ENCODE measurements at regions not wholly inside any gene's neighbourhood (a gene's known extent, or its start where the extent isn't known, plus 50 kb on each side); places are given as distances from the start of the nearest gene placed in this dataset.

GRCh38 chr10:16316733-16317390 is 119.9 kb upstream of the PTER start:
- Mint-ChIP-seq H3K27me3 (ENCODE audit: unreplicated experiment) (no peaks in the 10 kb centered on the region), H3K36me3 (ENCODE audit: unreplicated experiment) (no peaks in the 10 kb centered on the region), H3K27ac (ENCODE audit: unreplicated experiment) (no peak overlapping the region), H3K9me3 (ENCODE audit: unreplicated experiment) (no peaks in the 10 kb centered on the region), H3K4me1 (ENCODE audit: unreplicated experiment) (no peaks in the 10 kb centered on the region), H3K4me3 (ENCODE audit: unreplicated experiment) (no peak overlapping the region)
- TF ChIP-seq CTCF (IDR thresholded peaks at IDR 0.05): no peak
- no peak for DNase-seq (ENCODE audit: extremely low spot score, unreplicated experiment)

GRCh38 chr10:16341637-16342036 is 95.2 kb upstream of the PTER start:
- H3K27ac Mint-ChIP-seq (ENCODE audit: unreplicated experiment): no peak overlapping the region
- no peaks in the 10 kb centered on the region for H3K4me1 Mint-ChIP-seq (ENCODE audit: unreplicated experiment)
- no peaks in the 10 kb centered on the region for H3K36me3 Mint-ChIP-seq (ENCODE audit: unreplicated experiment)
- H3K9me3 Mint-ChIP-seq (ENCODE audit: unreplicated experiment): peaks cover 2% of the 10 kb centered on the region
- no peak for TF ChIP-seq CTCF (IDR thresholded peaks at IDR 0.05)
- no peak overlapping the region for H3K4me3 Mint-ChIP-seq (ENCODE audit: unreplicated experiment)
- no peak for DNase-seq (ENCODE audit: extremely low spot score, unreplicated experiment)
- no peaks in the 10 kb centered on the region for H3K27me3 Mint-ChIP-seq (ENCODE audit: unreplicated experiment)

- peaks cover 8% of the 10 kb centered on the region for H3K9me3 Mint-ChIP-seq (ENCODE audit: unreplicated experiment)
- no peak overlapping the region for H3K4me3 Mint-ChIP-seq (ENCODE audit: unreplicated experiment)
- H3K4me1 Mint-ChIP-seq (ENCODE audit: unreplicated experiment): no peaks in the 10 kb centered on the region
These were observed 87.9 kb upstream of the PTER start for GRCh38 chr10:16348891-16349290.

GRCh38 chr10:16352146-16352545 is 84.7 kb upstream of the PTER start:
- TF ChIP-seq CTCF (IDR thresholded peaks at IDR 0.05): no peak
- DNase-seq (ENCODE audit: extremely low spot score, unreplicated experiment): no peak
- H3K27ac Mint-ChIP-seq (ENCODE audit: unreplicated experiment): no peak overlapping the region
- peaks cover 4% of the 10 kb centered on the region for H3K9me3 Mint-ChIP-seq (ENCODE audit: unreplicated experiment)
- H3K36me3 Mint-ChIP-seq (ENCODE audit: unreplicated experiment): no peaks in the 10 kb centered on the region
- no peaks in the 10 kb centered on the region for H3K4me1 Mint-ChIP-seq (ENCODE audit: unreplicated experiment)
- H3K27me3 Mint-ChIP-seq (ENCODE audit: unreplicated experiment): peaks cover 2% of the 10 kb centered on the region
- no peak overlapping the region for H3K4me3 Mint-ChIP-seq (ENCODE audit: unreplicated experiment)

More at GRCh38 chr10:16348891-16349290, 87.9 kb upstream of the PTER start:
- no peaks in the 10 kb centered on the region for H3K36me3 Mint-ChIP-seq (ENCODE audit: unreplicated experiment)
- H3K27me3 Mint-ChIP-seq (ENCODE audit: unreplicated experiment): peaks cover 2% of the 10 kb centered on the region
- H3K27ac Mint-ChIP-seq (ENCODE audit: unreplicated experiment): no peak overlapping the region
- no peak for DNase-seq (ENCODE audit: extremely low spot score, unreplicated experiment)
- no peak for TF ChIP-seq CTCF (IDR thresholded peaks at IDR 0.05)

GRCh38 chr10:16360001-16360400 is 76.8 kb upstream of the PTER start:
- H3K27me3 Mint-ChIP-seq (ENCODE audit: unreplicated experiment): no peaks in the 10 kb centered on the region
- H3K27ac Mint-ChIP-seq (ENCODE audit: unreplicated experiment): no peak overlapping the region
- no peaks in the 10 kb centered on the region for H3K4me1 Mint-ChIP-seq (ENCODE audit: unreplicated experiment)
- TF ChIP-seq CTCF (IDR thresholded peaks at IDR 0.05): no peak
- no peak overlapping the region for H3K4me3 Mint-ChIP-seq (ENCODE audit: unreplicated experiment)
- H3K36me3 Mint-ChIP-seq (ENCODE audit: unreplicated experiment): no peaks in the 10 kb centered on the region
- no peak for DNase-seq (ENCODE audit: extremely low spot score, unreplicated experiment)
- no peaks in the 10 kb centered on the region for H3K9me3 Mint-ChIP-seq (ENCODE audit: unreplicated experiment)

Measured in osteocyte (in vitro differentiated cells).